BLaER1 treated with 17β-estradiol and CSF1 and Interleukin-3, amounts not matched to agents 10 nM and 100 nM (cell line): ENCODE measurements at regions not wholly inside any gene's neighbourhood (a gene's known extent, or its start where the extent isn't known, plus 50 kb on each side); places are given as distances from the start of the nearest gene placed in this dataset.

Experiments used
- H3K27ac ChIP-seq, 11 experiments: shearing (Covaris generic); formaldehyde crosslinking; 2 replicates each; pipeline ENCODE4 v1.8.1; 2022
- H3K27me3 ChIP-seq, 11 experiments: shearing (Covaris generic); formaldehyde crosslinking; 2 replicates each; pipeline ENCODE4 v1.8.1; 2022
- H3K36me3 ChIP-seq, 11 experiments: shearing (Covaris generic); formaldehyde crosslinking; 2 replicates each; pipeline ENCODE4 v1.8.1; 2022
- H3K4me1 ChIP-seq, 10 experiments: shearing (Covaris generic); formaldehyde crosslinking; 2 replicates each; pipeline ENCODE4 v1.8.1; 2022
- H3K4me2 ChIP-seq, 11 experiments: shearing (Covaris generic); formaldehyde crosslinking; 2 replicates each; pipeline ENCODE4 v1.8.1; 2022
- H3K4me3 ChIP-seq, 10 experiments: shearing (Covaris generic); formaldehyde crosslinking; 2 replicates each; pipeline ENCODE4 v1.8.1; 2022
- H3K9ac ChIP-seq, 11 experiments: shearing (Covaris generic); formaldehyde crosslinking; 2 replicates each; pipeline ENCODE4 v1.8.1; 2022
- H3K9me3 ChIP-seq, 11 experiments: shearing (Covaris generic); formaldehyde crosslinking; replicated peaks in 1 of 11; 2 replicates each; pipeline ENCODE4 v1.8.1; 2022
- H4K20me1 ChIP-seq, 11 experiments: shearing (Covaris generic); formaldehyde crosslinking; 2 replicates each; pipeline ENCODE4 v1.8.1; 2022
- Cebpa-rat ChIP-seq, 11 experiments: shearing (Covaris generic); IDR thresholded peaks; 2 replicates each; pipeline ENCODE4 v1.8.1; 2022

DNA sequence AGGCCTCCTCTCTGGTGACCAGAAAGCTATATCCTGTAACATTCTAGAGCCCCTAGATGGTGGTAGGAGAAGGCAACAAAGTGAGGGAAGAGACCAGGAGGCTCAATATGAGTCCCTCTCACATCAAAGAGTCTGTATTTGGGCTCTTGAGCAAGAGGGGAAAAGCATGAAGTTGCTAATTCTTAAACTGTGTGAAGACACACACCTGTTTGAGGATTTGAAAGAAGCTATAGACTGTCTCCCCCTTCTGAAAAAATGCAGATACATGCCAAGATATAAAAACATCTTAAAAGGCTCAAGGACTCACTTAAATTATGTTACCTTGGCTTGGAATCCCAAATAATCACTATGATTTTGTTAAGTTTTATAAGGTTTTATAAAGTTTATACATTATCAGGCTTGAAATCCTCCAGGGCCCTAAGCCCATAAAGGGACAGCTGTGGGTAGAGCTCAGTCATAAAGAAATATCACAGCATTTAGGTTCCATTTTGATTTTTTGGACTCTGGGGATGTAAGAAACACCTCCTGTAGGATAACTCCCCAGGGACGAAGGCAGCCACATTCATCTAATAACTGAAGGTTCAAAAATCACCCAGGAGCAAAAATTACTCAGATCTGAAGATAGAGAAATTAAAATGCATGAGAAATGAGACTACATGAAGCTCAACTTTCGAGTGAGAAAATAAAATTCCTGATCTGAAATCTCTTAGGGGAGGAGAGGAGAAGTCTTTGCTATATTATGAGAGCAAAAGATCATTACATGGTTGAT lies 136.1 kb upstream of the LGALSL start:
- Histone ChIP-seq H3K4me2 (no peak overlapping the region), H3K9me3 (peaks cover 0 to 12% (median 0%) of the 10 kb centered on the region in 11 experiments; a peak in 6 of 22 replicates), H3K9ac (no peak overlapping the region), H3K36me3 (no peaks in the 10 kb centered on the region), H3K4me3 (no peak overlapping the region), H3K27ac (no peak overlapping the region), H3K4me1 (peaks cover 0 to 7% (median 0%) of the 10 kb centered on the region in 10 experiments; a peak in 1 of 20 replicates), H3K27me3 (no peaks in the 10 kb centered on the region), H4K20me1 (no peaks in the 10 kb centered on the region)
- no peak for TF ChIP-seq Cebpa-rat (IDR thresholded peaks at IDR 0.05)

DNA sequence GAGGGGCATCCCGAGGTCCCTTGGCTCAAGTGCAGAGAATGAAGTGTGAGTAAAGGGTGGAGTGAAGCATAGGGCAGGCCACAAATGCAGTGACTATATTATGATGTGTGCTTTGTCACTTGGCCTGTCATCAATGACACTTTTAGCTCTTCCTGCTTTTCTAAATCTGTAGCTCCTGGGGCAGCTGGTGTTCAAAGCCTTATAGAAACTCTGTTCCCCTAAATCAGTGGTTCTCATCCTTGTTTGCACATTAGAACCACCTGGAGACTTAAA lies 135.6 kb upstream of the LGALSL start:
- Histone ChIP-seq H3K27me3 (no peaks in the 10 kb centered on the region), H3K4me2 (no peak overlapping the region), H3K36me3 (no peaks in the 10 kb centered on the region), H4K20me1 (no peaks in the 10 kb centered on the region), H3K9me3 (peaks cover 0 to 12% (median 0%) of the 10 kb centered on the region in 11 experiments; a peak in 6 of 22 replicates), H3K27ac (no peak overlapping the region), H3K4me3 (no peak overlapping the region), H3K9ac (no peak overlapping the region), H3K4me1 (peaks cover 0 to 8% (median 0%) of the 10 kb centered on the region in 10 experiments; a peak in 1 of 20 replicates)
- no peak for TF ChIP-seq Cebpa-rat (IDR thresholded peaks at IDR 0.05)

DNA sequence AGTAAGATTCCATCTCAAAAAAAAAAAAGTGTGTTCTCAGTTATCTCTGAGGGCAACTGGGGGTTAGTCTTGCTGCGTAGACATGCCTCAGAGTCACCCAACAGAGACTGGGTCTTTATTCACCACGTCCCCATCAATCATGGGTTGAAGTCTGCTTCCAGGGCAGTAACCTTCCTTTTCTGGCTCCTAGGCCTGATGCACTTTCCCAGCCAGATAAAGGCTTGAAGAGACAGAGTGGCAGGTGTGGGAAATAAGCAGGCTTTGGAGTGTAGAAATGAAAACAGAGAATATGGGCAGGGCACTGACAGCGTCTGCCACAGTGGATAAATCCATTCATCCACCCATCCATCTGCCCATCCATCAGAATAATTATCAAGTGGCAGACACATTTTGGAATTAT lies 134.1 kb upstream of the LGALSL start:
- Histone ChIP-seq H3K27me3 (no peaks in the 10 kb centered on the region), H3K9me3 (peaks cover 0 to 12% (median 0%) of the 10 kb centered on the region in 11 experiments; a peak in 6 of 22 replicates), H3K36me3 (no peaks in the 10 kb centered on the region), H3K4me1 (peaks cover 0 to 10% (median 0%) of the 10 kb centered on the region in 10 experiments; a peak in 1 of 20 replicates), H3K4me3 (no peak overlapping the region), H3K4me2 (no peak overlapping the region), H3K27ac (no peak overlapping the region), H4K20me1 (no peaks in the 10 kb centered on the region), H3K9ac (no peak overlapping the region)
- TF ChIP-seq Cebpa-rat (IDR thresholded peaks at IDR 0.05), result no peak

DNA sequence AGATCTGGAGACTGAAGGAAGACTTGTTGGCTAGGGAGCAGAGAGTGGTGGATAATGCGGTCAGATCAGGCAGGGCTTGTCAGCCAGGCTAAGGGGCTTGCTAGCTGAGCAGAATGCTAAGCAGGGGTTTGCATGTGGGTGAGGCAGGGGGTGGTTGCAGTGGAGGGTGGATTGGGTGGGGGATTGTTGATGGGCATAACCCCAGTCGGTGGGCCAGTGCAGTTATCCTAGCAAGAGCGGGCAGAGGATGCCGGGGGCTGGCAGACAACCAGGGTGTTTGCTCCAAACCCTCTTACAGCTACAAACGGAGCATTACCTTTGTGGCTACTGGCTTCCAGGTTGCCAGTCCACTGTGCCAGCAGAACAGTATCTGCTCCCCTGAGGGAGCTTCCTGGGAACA lies 131.5 kb upstream of the LGALSL start:
- no peaks in the 10 kb centered on the region for H3K36me3 ChIP-seq
- H3K27me3 ChIP-seq, result no peaks in the 10 kb centered on the region
- H3K4me3 ChIP-seq, result no peak overlapping the region
- peaks cover 0 to 21% (median 4%) of the 10 kb centered on the region in 10 experiments; a peak in 14 of 20 replicates for H3K4me1 ChIP-seq
- no peak overlapping the region for H3K27ac ChIP-seq
- H3K9ac ChIP-seq, result no peak overlapping the region
- peaks cover 0 to 12% (median 0%) of the 10 kb centered on the region in 11 experiments; a peak in 6 of 22 replicates for H3K9me3 ChIP-seq
- no peak for TF ChIP-seq Cebpa-rat (IDR thresholded peaks at IDR 0.05)
- H4K20me1 ChIP-seq, result no peaks in the 10 kb centered on the region
- H3K4me2 ChIP-seq, result no peak overlapping the region

DNA sequence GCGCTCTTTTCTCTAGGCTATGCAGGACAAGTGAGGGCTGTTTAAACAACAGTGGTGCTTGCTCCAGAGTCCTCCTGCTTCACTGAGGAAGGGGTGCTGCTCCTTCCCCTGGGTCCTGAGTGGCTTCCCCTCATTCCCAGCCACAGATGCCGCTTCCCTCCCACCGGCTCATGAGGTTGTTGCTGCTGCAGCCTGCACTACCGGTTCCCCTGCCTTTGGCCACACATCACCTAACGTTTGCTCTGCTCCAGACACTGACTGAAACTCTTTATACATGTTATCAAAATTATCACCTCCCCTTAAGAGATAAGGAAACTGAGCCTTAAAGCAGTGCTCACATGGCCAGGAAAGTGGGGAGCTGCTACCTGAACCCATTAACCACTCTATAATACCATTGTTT lies 130.8 kb upstream of the LGALSL start:
- no peaks in the 10 kb centered on the region for H3K36me3 ChIP-seq
- H4K20me1 ChIP-seq, result no peaks in the 10 kb centered on the region
- peaks cover 0 to 12% (median 0%) of the 10 kb centered on the region in 11 experiments; a peak in 6 of 22 replicates for H3K9me3 ChIP-seq
- H3K4me1 ChIP-seq, result peaks cover 5 to 27% (median 12%) of the 10 kb centered on the region in 10 experiments
- peak overlapping the region in 1 of 11 experiments; percentile 20; a peak in 2 of 22 replicates for H3K4me2 ChIP-seq
- H3K9ac ChIP-seq, result no peak overlapping the region
- H3K27me3 ChIP-seq, result no peaks in the 10 kb centered on the region
- H3K4me3 ChIP-seq, result no peak overlapping the region
- no peak for TF ChIP-seq Cebpa-rat (IDR thresholded peaks at IDR 0.05)
- no peak overlapping the region for H3K27ac ChIP-seq

DNA sequence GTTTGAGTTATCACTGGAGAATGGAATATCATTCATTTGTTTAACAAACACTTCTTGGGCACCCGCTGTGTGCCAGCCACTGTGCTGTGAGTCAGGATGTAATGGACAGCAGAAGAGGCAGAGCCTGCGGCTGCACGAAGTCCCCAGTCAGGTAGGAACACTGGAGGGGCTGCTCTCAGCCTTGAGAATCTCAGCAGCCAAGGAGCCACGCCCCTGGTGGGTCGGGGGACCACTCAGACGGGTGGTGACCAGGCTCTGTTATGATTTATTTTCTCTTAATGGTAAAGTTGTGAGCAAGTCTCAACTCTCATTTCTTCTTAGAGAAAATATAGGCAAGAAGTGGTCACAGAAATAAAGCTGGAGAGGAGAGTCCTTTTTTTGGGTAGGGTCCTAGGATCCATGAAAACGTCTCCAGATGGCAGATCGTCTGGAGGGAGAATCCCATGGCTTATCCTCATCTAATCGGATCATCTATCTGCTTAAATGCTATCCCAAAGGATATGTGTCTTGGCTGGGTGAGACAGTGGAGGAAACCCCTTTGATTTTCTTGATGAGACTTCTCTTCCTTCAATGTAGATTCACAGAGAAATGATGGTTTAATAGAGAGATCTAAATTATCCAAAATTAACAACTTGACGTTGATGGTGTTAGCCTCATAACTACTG lies 129.1 kb upstream of the LGALSL start:
- Histone ChIP-seq H3K4me2 (no peak overlapping the region), H3K27ac (no peak overlapping the region)
- TF ChIP-seq Cebpa-rat (IDR thresholded peaks at IDR 0.05), result no peak

DNA sequence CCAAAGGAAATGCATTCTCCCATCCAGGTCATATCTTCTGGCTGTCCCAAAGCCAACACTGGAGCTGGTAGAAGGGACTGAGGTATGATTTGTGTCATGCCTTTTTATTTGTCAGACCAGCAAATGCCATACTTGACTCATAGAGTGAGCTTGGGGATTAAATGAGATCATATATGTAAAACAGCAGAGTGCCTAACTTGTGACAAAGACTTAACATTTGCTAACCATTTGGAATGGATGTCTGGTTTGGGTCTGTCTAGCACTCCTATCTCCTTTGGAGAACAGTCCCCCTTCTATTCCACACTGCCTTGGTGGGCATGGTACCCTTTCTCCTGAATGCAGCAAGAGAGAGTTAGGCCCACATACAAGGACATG lies 128.5 kb upstream of the LGALSL start:
- Histone ChIP-seq H3K4me3 (no peak overlapping the region), H3K4me1 (peaks cover 12 to 50% (median 22%) of the 10 kb centered on the region in 10 experiments), H3K9me3 (peaks cover 0 to 8% (median 0%) of the 10 kb centered on the region in 11 experiments; a peak in 6 of 22 replicates), H3K27ac (no peak overlapping the region), H4K20me1 (no peaks in the 10 kb centered on the region), H3K27me3 (no peaks in the 10 kb centered on the region), H3K9ac (no peak overlapping the region), H3K4me2 (peak overlapping the region in 1 of 11 experiments; percentile 0; a peak in 1 of 22 replicates), H3K36me3 (no peaks in the 10 kb centered on the region)
- no peak for TF ChIP-seq Cebpa-rat (IDR thresholded peaks at IDR 0.05)

More for the DNA sequence above, 129.1 kb upstream of the LGALSL start:
- H3K36me3 ChIP-seq, result no peaks in the 10 kb centered on the region
- H4K20me1 ChIP-seq, result no peaks in the 10 kb centered on the region
- peaks cover 12 to 44% (median 20%) of the 10 kb centered on the region in 10 experiments for H3K4me1 ChIP-seq
- no peak overlapping the region for H3K9ac ChIP-seq
- H3K27me3 ChIP-seq, result no peaks in the 10 kb centered on the region
- H3K4me3 ChIP-seq, result no peak overlapping the region
- peaks cover 0 to 12% (median 0%) of the 10 kb centered on the region in 11 experiments; a peak in 6 of 22 replicates for H3K9me3 ChIP-seq

DNA sequence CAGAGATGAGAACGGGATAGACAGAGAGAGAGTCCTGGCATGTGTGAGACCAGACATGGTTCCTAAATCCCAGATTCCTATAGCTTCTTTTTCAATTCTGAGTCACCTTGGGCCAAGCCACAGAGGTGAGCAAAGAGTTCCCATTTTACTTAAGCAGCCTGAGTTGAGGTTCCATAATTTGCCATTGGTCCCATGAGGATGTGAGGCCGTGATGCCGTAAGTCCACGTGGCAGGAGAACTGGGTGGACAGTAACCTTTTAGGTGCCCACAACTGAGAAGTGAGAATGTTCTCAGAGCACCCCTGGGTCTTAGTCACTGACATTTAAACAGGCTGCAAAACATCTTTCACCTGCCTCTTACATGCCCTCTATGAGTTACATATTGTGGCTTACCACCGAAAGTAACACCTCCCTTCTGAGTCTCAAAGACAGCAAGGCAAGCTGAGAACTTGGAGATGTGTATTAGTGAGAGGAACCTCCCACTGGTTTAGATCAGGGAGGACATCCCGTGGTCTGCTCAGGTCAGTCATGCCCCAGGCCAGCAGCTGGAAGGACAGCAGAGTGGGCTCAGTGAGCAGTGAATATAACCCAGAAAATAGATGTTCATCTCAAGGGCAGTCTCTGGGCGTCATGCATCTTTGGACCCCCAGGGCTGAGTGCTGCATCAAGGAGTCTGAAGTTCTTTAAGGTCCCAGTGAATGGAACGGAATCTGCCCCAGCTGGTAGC lies 127.9 kb upstream of the LGALSL start:
- no peak overlapping the region for H3K4me3 ChIP-seq
- H3K9ac ChIP-seq, result no peak overlapping the region
- H3K9me3 ChIP-seq, result peaks cover 0 to 3% (median 0%) of the 10 kb centered on the region in 11 experiments; a peak in 5 of 22 replicates
- H3K36me3 ChIP-seq, result no peaks in the 10 kb centered on the region
- H3K27ac ChIP-seq, result no peak overlapping the region
- TF ChIP-seq Cebpa-rat (IDR thresholded peaks at IDR 0.05), result no peak
- no peaks in the 10 kb centered on the region for H3K27me3 ChIP-seq
- no peaks in the 10 kb centered on the region for H4K20me1 ChIP-seq
- H3K4me1 ChIP-seq, result peaks cover 12 to 53% (median 25%) of the 10 kb centered on the region in 10 experiments
- H3K4me2 ChIP-seq, result peak overlapping the region in 1 of 11 experiments; percentile 0; a peak in 1 of 22 replicates

DNA sequence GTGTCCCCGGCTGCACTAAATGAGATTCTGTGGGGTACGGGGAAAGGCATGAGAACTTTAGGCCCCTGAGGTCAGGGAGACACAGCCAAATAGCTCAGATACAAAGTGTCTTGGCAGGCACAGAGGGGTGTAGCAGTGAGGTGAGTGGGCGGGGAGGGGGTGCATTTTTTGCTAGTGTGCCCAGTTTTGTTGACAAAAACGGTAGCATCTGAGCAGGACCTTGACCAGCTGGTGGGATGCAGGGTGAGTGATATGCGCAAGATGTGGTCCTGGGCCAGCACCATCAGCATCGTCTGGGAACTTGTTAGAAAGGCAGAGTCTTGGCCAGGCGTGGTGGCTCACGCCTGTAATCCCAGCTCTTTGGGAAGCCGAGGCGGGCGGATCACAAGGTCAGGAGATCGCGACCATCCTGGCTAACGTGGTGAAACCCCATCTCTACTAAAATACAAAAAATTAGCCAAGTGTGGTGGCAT lies 127.3 kb upstream of the LGALSL start:
- no peak overlapping the region for H3K27ac ChIP-seq

More for the DNA sequence above, 127.3 kb upstream of the LGALSL start:
- H4K20me1 ChIP-seq, result no peaks in the 10 kb centered on the region
- no peak for TF ChIP-seq Cebpa-rat (IDR thresholded peaks at IDR 0.05)
- H3K9ac ChIP-seq, result no peak overlapping the region
- H3K4me3 ChIP-seq, result no peak overlapping the region
- H3K4me2 ChIP-seq, result peak overlapping the region in 2 of 11 experiments; percentile 68 to 81; a peak in 4 of 22 replicates
- H3K9me3 ChIP-seq, result no peaks in the 10 kb centered on the region
- peaks cover 12 to 53% (median 26%) of the 10 kb centered on the region in 10 experiments for H3K4me1 ChIP-seq
- H3K27me3 ChIP-seq, result no peaks in the 10 kb centered on the region
- no peaks in the 10 kb centered on the region for H3K36me3 ChIP-seq
